Peyer's patch (tissue), 4 donors: ENCODE measurements at regions not wholly inside any gene's neighbourhood (a gene's known extent, or its start where the extent isn't known, plus 50 kb on each side); places are given as distances from the start of the nearest gene placed in this dataset.
"Not testable (repeated sequence)": the region's sequence is repeated elsewhere in the genome, so short reads cannot be mapped to it uniquely, and the experiment has no call there.

Experiments used
- POLR2A ChIP-seq, 2 donors: fragments of 450-650 bp; IDR thresholded peaks; one replicate each; pipeline ENCODE4 v1.5.1; 2017; ENCODE audit warnings: antibody characterized with exemption in 2 of 2, mild to moderate bottlenecking in 2 of 2, moderate library complexity in 2 of 2
- TF ChIP-seq, protein P1 (sequence below), 6 experiments: fragments of 450-650 bp in 4 of 6; fragments of 200-600 bp in 2 of 6; sonication (generic) in 1 of 6; IDR thresholded peaks; one replicate each; pipeline ENCODE4 v1.5.1; 2017 to 2019; ENCODE audit warnings: antibody characterized with exemption in 6 of 6, mild to moderate bottlenecking in 3 of 6, moderate library complexity in 1 of 6

- TF ChIP-seq, protein P1, sequence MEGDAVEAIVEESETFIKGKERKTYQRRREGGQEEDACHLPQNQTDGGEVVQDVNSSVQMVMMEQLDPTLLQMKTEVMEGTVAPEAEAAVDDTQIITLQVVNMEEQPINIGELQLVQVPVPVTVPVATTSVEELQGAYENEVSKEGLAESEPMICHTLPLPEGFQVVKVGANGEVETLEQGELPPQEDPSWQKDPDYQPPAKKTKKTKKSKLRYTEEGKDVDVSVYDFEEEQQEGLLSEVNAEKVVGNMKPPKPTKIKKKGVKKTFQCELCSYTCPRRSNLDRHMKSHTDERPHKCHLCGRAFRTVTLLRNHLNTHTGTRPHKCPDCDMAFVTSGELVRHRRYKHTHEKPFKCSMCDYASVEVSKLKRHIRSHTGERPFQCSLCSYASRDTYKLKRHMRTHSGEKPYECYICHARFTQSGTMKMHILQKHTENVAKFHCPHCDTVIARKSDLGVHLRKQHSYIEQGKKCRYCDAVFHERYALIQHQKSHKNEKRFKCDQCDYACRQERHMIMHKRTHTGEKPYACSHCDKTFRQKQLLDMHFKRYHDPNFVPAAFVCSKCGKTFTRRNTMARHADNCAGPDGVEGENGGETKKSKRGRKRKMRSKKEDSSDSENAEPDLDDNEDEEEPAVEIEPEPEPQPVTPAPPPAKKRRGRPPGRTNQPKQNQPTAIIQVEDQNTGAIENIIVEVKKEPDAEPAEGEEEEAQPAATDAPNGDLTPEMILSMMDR (IDR thresholded peaks at IDR 0.05), result not testable (repeated sequence)
- TF ChIP-seq POLR2A (IDR thresholded peaks at IDR 0.05), result not testable (repeated sequence)
These were observed 185.7 kb downstream of the POTEC start for GRCh38 chr18:14357553-14358297.
